NCI-H2081 treated with DMSO at 0.1 percent for 48 hours (cell line): ENCODE measurements at regions not wholly inside any gene's neighbourhood (a gene's known extent, or its start where the extent isn't known, plus 50 kb on each side); places are given as distances from the start of the nearest gene placed in this dataset.
"Not testable (repeated sequence)": the region's sequence is repeated elsewhere in the genome, so short reads cannot be mapped to it uniquely, and the experiment has no call there.

Experiments
- DNase-seq: peaks from one replicate; lab custom pipeline; 2025; lab: John Stamatoyannopoulos, UW

GRCh38 chr3:78255403-78255802, 1215.5 kb downstream of the ROBO2 start:
- no peak for DNase-seq

- no peak for DNase-seq
These were observed 1216.2 kb downstream of the ROBO2 start for GRCh38 chr3:78256123-78256522.

GRCh38 chr3:78257951-78258530, 1218.1 kb downstream of the ROBO2 start:
- DNase-seq = no peak

- no peak for DNase-seq
These were observed 1218.9 kb downstream of the ROBO2 start for GRCh38 chr3:78258798-78259197.

GRCh38 chr3:78260388-78260787, 1220.5 kb downstream of the ROBO2 start:
- DNase-seq = no peak

- DNase-seq = not testable (repeated sequence)
These were observed 1226.7 kb downstream of the ROBO2 start for GRCh38 chr3:78266550-78266949.

GRCh38 chr3:78267235-78267634, 1227.3 kb downstream of the ROBO2 start:
- DNase-seq = no peak

- DNase-seq = no peak
These were observed 1228.2 kb downstream of the ROBO2 start for GRCh38 chr3:78268087-78268486.

GRCh38 chr3:78268716-78269668, 1229.1 kb downstream of the ROBO2 start:
- no peak for DNase-seq

GRCh38 chr3:78273326-78273725, 1233.4 kb downstream of the ROBO2 start:
- no peak for DNase-seq

GRCh38 chr3:78274475-78275065, 1234.7 kb downstream of the ROBO2 start:
- DNase-seq = no peak

- DNase-seq = no peak
These were observed 1235.5 kb downstream of the ROBO2 start for GRCh38 chr3:78275420-78275852.

- DNase-seq = no peak
These were observed 1237.3 kb downstream of the ROBO2 start for GRCh38 chr3:78277220-78277619.

GRCh38 chr3:78277801-78278200, 1237.9 kb downstream of the ROBO2 start:
- no peak for DNase-seq

GRCh38 chr3:78279091-78279490, 1239.2 kb downstream of the ROBO2 start:
- DNase-seq = no peak

GRCh38 chr3:78281381-78281780, 1241.5 kb downstream of the ROBO2 start:
- DNase-seq = no peak

- DNase-seq = no peak
These were observed 1244.1 kb downstream of the ROBO2 start for GRCh38 chr3:78283994-78284393.

GRCh38 chr3:78285032-78285728, 1245.3 kb downstream of the ROBO2 start:
- DNase-seq = no peak

GRCh38 chr3:78287085-78287484, 1247.2 kb downstream of the ROBO2 start:
- no peak for DNase-seq

GRCh38 chr3:78293284-78293683, 1253.4 kb downstream of the ROBO2 start:
- no peak for DNase-seq

- DNase-seq = no peak
These were observed 1264.2 kb downstream of the ROBO2 start for GRCh38 chr3:78304115-78304514.

- DNase-seq = no peak
These were observed 1273.0 kb downstream of the ROBO2 start for GRCh38 chr3:78312851-78313250.
